ENCODE measurements at regions not wholly inside any gene's neighbourhood (a gene's known extent, or its start where the extent isn't known, plus 50 kb on each side); places are given as distances from the start of the nearest gene placed in this dataset.

- TF ChIP-seq POLR2AphosphoS5 (IDR thresholded peaks at IDR 0.05) (no peak), CTCF (IDR thresholded peaks at IDR 0.05) (no peak), POLR2A (IDR thresholded peaks at IDR 0.05) (no peak), EP300 (IDR thresholded peaks at IDR 0.05) (no peak)
Measured at GRCh38 chr2:239563561-239563960, 162.7 kb upstream of the HDAC4 start.

Measured in suprapubic skin (tissue), 4 donors.